ENCODE measurements at regions not wholly inside any gene's neighbourhood (a gene's known extent, or its start where the extent isn't known, plus 50 kb on each side); places are given as distances from the start of the nearest gene placed in this dataset.

GRCh38 chr3:162112719-162113118 is 616.1 kb downstream of the OTOL1 start:
- no peak for DNase-seq (ENCODE audit: low spot score)
- TF ChIP-seq CTCF (IDR thresholded peaks at IDR 0.05; ENCODE audit: extremely low read depth, missing control alignments): no peak

GRCh38 chr3:162117961-162118360 is 621.4 kb downstream of the OTOL1 start:
- no peak for TF ChIP-seq CTCF (IDR thresholded peaks at IDR 0.05; ENCODE audit: extremely low read depth, missing control alignments)
- DNase-seq (ENCODE audit: low spot score): no peak

- no peak for DNase-seq (ENCODE audit: low spot score)
- TF ChIP-seq CTCF (IDR thresholded peaks at IDR 0.05; ENCODE audit: extremely low read depth, missing control alignments): no peak
Measured at GRCh38 chr3:162119651-162120050, 623.0 kb downstream of the OTOL1 start.

GRCh38 chr3:162122405-162122804 is 625.8 kb downstream of the OTOL1 start:
- no peak for TF ChIP-seq CTCF (IDR thresholded peaks at IDR 0.05; ENCODE audit: extremely low read depth, missing control alignments)
- DNase-seq (ENCODE audit: low spot score): no peak

- DNase-seq (ENCODE audit: low spot score): no peak
- no peak for TF ChIP-seq CTCF (IDR thresholded peaks at IDR 0.05; ENCODE audit: extremely low read depth, missing control alignments)
Measured at GRCh38 chr3:162125790-162126189, 629.2 kb downstream of the OTOL1 start.

GRCh38 chr3:162130582-162130981 is 634.0 kb downstream of the OTOL1 start:
- no peak for DNase-seq (ENCODE audit: low spot score)
- no peak for TF ChIP-seq CTCF (IDR thresholded peaks at IDR 0.05; ENCODE audit: extremely low read depth, missing control alignments)

GRCh38 chr3:162132981-162133380 is 636.4 kb downstream of the OTOL1 start:
- DNase-seq (ENCODE audit: low spot score): no peak
- no peak for TF ChIP-seq CTCF (IDR thresholded peaks at IDR 0.05; ENCODE audit: extremely low read depth, missing control alignments)
